SJCRH30 (cell line): ENCODE measurements at regions not wholly inside any gene's neighbourhood (a gene's known extent, or its start where the extent isn't known, plus 50 kb on each side); places are given as distances from the start of the nearest gene placed in this dataset.

Experiments used
- DNase-seq, 2 experiments: peaks; one replicate each; pipeline ENCODE4 v3.0.0-alpha.2; 2015 to 2020
- H3K27ac ChIP-seq: fragments of 250-450 bp; sonication (Bioruptor Pico); 2 replicates; pipeline ENCODE4 v1.5.1; 2020; ENCODE audit warnings: mild to moderate bottlenecking, moderate library complexity
- H3K27me3 ChIP-seq: fragments of 250-450 bp; sonication (Bioruptor Pico); 2 replicates; pipeline ENCODE4 v1.5.1; 2020; ENCODE audit warnings: mild to moderate bottlenecking, moderate library complexity
- H3K36me3 ChIP-seq: fragments of 250-450 bp; sonication (Bioruptor Pico); 2 replicates; pipeline ENCODE4 v1.5.1; 2020; ENCODE audit warnings: mild to moderate bottlenecking, moderate library complexity
- H3K4me1 ChIP-seq: fragments of 250-450 bp; sonication (Bioruptor Pico); 2 replicates; pipeline ENCODE4 v1.5.1; 2020; ENCODE audit warnings: mild to moderate bottlenecking, moderate library complexity
- H3K4me3 ChIP-seq: fragments of 250-450 bp; sonication (Bioruptor Pico); 2 replicates; pipeline ENCODE4 v1.5.1; 2020; ENCODE audit warnings: mild to moderate bottlenecking, moderate library complexity
- H3K9me3 ChIP-seq: fragments of 250-450 bp; sonication (Bioruptor Pico); replicated peaks from 2 replicates; pipeline ENCODE4 v1.5.1; 2020; ENCODE audit warnings: mild to moderate bottlenecking, moderate library complexity

DNA sequence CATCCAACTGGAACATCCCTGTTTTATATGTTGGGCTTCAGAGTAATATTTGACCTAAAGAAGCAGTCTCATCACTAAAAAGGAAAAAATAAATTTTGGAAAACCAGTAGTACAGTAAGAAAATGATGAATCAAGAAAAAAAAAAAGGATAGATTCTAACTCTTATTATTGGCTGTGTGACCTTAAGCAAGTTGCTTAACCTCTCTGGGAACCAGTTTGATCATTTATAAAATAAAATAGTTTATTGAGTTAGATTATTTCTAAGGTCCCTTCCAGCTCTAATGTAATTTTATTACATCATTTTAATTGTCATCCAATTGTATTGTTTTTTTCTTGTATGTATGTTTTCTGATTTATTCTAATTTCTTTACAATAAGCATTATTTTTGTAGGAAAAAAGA, 127.0 kb downstream of the PRELID2 start:
- Histone ChIP-seq H3K27me3 (no peaks in the 10 kb centered on the region), H3K9me3 (no peaks in the 10 kb centered on the region), H3K4me1 (no peaks in the 10 kb centered on the region), H3K36me3 (no peaks in the 10 kb centered on the region), H3K4me3 (no peak overlapping the region), H3K27ac (no peak overlapping the region)
- DNase-seq: no peak

DNA sequence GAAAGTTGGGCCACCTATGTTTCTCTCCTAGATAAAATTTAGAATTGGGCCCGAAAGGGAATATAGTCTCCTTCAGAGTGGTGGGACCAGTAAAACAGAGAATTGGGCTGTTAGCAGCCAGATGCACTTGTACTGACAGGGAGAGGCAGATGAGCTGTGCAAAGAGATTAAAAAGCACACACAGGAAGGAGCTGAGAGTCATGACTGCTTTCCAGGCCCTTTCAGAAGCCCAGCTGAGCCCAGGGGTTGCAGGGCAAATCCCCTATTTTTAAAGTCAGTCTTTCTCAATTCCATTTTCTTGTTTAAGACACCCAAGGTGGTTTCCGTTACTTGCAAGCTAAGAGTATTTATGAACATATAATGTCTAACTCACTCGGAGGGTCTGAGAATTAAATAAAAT, 130.4 kb downstream of the PRELID2 start:
- H3K27me3 ChIP-seq: no peaks in the 10 kb centered on the region
- DNase-seq: no peak
- no peaks in the 10 kb centered on the region for H3K9me3 ChIP-seq
- H3K36me3 ChIP-seq: no peaks in the 10 kb centered on the region
- H3K27ac ChIP-seq: no peak overlapping the region
- no peaks in the 10 kb centered on the region for H3K4me1 ChIP-seq
- H3K4me3 ChIP-seq: no peak overlapping the region

DNA sequence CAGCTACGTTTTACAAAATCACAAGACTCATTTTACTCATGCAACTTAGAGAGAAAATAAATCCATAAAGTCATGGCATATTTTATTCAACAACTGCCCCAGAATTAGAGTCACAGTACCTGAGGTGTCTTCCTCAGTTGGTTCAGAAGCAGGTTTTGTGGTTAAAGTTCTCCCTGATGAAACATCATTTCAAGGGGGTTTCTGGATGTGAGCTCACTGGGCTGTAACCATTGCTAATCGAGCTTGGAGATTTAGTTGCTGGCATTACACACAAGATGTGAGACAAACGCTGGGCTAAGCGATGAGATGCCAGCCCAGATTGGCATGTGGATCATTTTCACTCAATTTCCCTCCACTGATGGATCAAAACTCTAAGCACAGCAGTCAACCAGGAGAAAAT, 131.3 kb downstream of the PRELID2 start:
- Histone ChIP-seq H3K36me3 (no peaks in the 10 kb centered on the region), H3K27ac (no peak overlapping the region), H3K9me3 (no peaks in the 10 kb centered on the region), H3K4me3 (no peak overlapping the region), H3K27me3 (no peaks in the 10 kb centered on the region), H3K4me1 (no peaks in the 10 kb centered on the region)
- no peak for DNase-seq

DNA sequence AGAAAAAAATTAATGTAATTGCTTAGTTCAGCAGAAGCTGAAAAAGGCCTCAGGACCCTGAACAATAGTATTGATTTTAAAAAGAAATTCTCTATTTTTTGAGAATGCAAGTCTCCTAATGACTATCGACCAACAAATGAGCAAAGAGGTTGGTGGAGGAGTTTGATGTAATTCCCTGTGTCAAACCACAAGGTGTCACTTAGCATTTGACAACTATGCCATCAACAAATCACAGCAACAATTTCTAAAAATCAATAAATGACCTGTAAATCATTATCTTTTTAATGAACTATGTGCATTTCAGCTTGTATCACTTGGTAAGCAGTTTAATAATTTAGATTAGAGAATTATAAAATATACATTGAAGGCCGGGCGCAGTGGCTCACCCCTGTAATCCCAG, 133.7 kb downstream of the PRELID2 start:
- Histone ChIP-seq H3K36me3 (no peaks in the 10 kb centered on the region), H3K9me3 (no peaks in the 10 kb centered on the region), H3K27me3 (no peaks in the 10 kb centered on the region), H3K27ac (no peak overlapping the region), H3K4me1 (no peaks in the 10 kb centered on the region), H3K4me3 (no peak overlapping the region)
- no peak for DNase-seq

DNA sequence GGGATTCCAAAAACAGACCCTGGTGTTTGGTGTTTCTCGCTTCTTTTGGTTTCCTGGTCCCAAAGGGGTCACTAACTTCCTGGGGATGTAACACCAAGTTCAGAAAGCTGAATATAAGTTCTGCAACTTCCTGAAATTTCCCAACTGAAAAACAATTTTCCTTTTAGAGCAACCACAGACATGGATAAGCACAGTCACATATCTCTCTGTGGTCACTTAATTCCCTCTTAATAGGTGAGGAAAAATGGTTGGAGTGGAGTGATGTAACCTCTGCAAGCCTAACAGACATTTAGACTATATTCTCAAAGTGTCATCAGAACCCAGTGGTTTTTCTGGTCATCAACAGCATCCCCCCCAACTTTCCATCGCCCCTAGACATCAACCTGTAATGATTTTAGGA, 135.3 kb downstream of the PRELID2 start:
- no peak for DNase-seq
- Histone ChIP-seq H3K4me1 (no peaks in the 10 kb centered on the region), H3K4me3 (no peak overlapping the region), H3K9me3 (no peaks in the 10 kb centered on the region), H3K36me3 (no peaks in the 10 kb centered on the region), H3K27ac (no peak overlapping the region), H3K27me3 (no peaks in the 10 kb centered on the region)

DNA sequence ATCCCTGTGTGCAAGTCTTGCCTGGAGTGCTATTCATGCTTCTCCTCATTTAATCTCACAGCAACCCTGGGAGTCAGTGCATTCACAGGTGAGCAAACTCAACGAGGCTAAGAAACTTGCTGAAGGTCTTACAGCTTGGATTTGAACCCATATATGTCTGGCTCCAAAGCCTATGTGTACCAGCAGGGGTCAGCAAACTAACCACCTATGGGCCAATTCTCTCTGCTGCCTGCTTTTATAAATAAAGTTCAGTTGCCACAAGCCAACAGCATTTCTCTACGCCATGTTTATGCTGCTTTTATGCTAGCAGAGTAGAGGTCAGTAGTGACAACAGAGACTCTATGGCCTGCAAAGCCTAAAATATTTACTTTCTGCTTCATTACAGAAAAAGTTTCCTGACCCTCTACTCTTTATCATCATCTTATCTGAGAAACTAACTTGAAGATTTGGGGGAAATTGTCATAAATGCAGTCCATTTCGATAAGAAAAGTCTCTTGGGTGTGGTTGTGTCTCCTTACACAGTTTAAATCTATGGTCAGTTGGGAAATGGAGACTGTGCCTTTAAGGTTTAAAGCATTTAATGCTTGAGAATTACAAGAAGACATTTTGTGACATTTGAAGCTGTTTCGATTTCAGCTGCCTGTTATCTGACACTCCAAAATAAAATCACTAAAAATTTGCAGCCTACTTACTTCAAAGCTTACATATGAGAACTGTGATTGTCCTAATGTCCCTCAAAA, 137.7 kb downstream of the PRELID2 start:
- no peak overlapping the region for H3K4me3 ChIP-seq
- no peak overlapping the region for H3K27ac ChIP-seq
- no peaks in the 10 kb centered on the region for H3K36me3 ChIP-seq
- DNase-seq: peak; percentile 23 to 54
- no peaks in the 10 kb centered on the region for H3K27me3 ChIP-seq
- no peaks in the 10 kb centered on the region for H3K9me3 ChIP-seq
- H3K4me1 ChIP-seq: no peaks in the 10 kb centered on the region

DNA sequence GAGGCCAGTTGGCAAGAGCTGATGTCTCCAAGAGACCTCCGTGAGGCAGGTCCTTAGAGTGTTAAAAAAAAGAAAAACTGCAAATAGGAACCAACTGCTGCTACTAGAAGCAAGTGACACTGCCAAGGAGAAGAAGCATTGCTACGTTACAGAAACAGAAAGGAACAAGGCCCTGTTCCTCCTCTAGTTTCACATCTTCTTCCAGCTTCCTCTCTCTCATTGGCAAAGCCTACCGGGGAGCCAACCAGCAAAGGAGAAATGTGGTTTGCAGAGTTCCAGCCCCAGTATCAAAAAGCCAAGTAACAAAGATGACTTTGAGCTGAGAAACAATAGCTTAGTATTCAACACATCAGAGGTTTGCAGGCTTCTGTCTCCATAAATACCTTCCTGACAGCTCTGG, 145.9 kb downstream of the PRELID2 start:
- no peaks in the 10 kb centered on the region for H3K4me1 ChIP-seq
- no peak overlapping the region for H3K4me3 ChIP-seq
- H3K9me3 ChIP-seq: no peaks in the 10 kb centered on the region
- DNase-seq: no peak
- H3K27me3 ChIP-seq: no peaks in the 10 kb centered on the region
- no peaks in the 10 kb centered on the region for H3K36me3 ChIP-seq
- H3K27ac ChIP-seq: no peak overlapping the region

DNA sequence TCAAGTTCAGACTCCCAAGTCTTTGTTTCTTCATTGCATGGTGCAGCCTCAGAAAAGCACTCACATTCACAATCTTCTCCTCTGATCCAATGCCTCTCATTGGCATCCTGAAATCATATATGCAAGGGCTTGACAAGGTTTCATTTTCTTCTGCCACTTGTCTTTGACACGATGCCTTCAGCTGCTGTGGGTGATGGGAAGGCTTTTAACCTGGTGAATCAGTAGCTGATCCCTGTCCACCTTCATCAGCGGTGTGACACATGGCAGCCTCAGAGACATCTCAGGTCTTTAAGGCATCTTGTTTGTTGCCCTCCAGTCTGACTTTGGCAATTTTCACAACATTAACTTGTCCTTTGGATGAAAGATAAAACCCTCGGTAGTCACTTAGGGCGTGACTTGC, 147.2 kb downstream of the PRELID2 start:
- H3K27ac ChIP-seq: no peak overlapping the region
- no peak for DNase-seq
- H3K4me1 ChIP-seq: no peaks in the 10 kb centered on the region
- H3K9me3 ChIP-seq: no peaks in the 10 kb centered on the region
- no peak overlapping the region for H3K4me3 ChIP-seq
- H3K27me3 ChIP-seq: no peaks in the 10 kb centered on the region
- H3K36me3 ChIP-seq: no peaks in the 10 kb centered on the region

DNA sequence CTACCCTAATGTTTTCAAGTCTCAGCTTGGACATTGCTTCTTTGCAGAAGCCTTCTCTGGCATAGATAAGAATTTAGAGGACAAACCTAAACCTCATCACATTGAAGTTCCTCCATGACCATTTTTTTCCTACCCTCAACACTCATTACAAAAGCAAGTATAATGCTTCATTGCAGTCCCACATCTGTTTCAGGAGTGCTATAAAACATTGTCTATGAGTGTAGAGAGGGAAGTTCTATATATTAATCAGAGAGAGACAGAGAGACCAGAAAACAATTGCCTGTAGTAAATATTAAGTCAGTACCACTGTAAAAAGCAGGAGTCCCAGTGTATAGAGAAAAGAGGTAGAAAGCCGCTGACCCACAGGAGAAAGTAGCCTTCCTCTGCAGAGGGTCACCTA, 149.7 kb downstream of the PRELID2 start:
- no peaks in the 10 kb centered on the region for H3K36me3 ChIP-seq
- DNase-seq: no peak
- no peak overlapping the region for H3K27ac ChIP-seq
- H3K4me3 ChIP-seq: no peak overlapping the region
- H3K27me3 ChIP-seq: no peaks in the 10 kb centered on the region
- no peaks in the 10 kb centered on the region for H3K9me3 ChIP-seq
- no peaks in the 10 kb centered on the region for H3K4me1 ChIP-seq

DNA sequence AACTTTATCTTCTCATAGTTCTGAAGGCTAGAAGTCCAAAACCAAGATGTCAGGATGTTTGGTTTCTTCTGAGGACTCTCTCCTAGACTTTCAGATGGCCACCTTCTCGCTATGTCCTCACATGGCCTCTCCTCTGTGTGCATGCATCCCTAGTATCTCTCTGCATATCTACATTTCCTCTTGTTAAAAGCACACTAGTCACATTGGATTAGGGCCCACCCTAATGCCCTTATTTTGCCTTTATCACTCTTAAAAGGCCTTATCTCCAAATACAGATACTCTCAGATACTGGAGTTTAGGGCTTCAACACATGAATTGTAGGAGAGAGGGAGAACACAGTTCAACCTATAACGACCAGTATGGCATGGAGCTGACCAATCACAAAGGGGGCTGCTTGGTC, 151.7 kb downstream of the PRELID2 start:
- DNase-seq: no peak
- no peaks in the 10 kb centered on the region for H3K4me1 ChIP-seq

DNA sequence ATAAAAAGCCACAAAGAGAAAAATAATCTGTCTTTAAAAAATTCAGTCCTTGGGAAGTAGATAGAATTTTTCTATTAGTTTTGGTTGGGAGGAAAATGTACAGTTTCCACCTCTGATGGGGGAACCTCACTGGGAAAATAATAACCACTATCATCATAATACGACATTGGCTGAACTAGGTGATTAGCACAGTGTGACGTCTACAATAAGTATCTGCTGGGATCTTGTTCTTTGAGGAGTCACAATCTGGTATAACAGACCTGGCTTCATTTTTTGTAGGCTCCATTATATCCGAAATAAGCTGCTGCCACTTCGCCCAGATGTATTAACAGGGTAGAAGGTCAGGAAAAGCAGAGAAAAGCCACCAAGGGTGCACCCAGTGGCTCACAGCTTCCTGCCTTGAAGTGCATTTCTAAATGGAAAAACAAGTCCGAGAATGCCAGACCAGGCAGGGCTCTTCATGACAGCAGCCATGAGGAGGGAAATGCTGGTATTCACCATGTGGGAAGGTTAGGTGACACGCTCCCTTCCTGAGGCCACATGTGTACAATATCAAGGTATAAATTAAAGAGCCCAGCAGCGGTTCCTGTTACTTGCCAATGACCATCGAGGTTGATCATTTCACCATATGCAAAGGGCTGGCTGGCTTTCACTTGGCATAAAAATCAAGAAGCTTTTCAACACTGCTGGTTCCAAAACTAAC, 152.8 kb downstream of the PRELID2 start:
- H3K4me3 ChIP-seq: no peak overlapping the region
- DNase-seq: no peak
- no peaks in the 10 kb centered on the region for H3K4me1 ChIP-seq
- no peaks in the 10 kb centered on the region for H3K36me3 ChIP-seq
- no peaks in the 10 kb centered on the region for H3K9me3 ChIP-seq
- no peaks in the 10 kb centered on the region for H3K27me3 ChIP-seq
- H3K27ac ChIP-seq: no peak overlapping the region

More for the DNA sequence above, 151.7 kb downstream of the PRELID2 start:
- no peaks in the 10 kb centered on the region for H3K27me3 ChIP-seq
- H3K9me3 ChIP-seq: no peaks in the 10 kb centered on the region
- no peak overlapping the region for H3K27ac ChIP-seq
- H3K36me3 ChIP-seq: no peaks in the 10 kb centered on the region
- no peak overlapping the region for H3K4me3 ChIP-seq

DNA sequence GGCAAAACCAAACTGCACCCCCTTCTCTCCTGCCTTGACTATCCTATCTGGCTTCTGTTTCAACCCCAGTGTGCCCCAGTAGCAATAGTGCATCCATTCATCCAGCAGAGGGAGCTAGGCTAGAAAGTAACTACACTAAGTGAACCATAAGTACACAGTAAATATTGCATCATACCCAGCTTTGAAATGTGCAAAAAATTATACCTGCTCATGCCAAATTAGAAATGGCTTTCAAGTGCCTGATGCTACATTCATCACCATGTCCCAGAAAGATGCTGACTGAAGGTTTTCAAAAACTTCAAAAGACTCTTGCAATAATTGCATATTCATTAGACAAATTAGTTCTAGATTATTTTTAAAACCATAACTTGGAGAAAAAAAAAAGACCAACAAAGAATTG, 153.5 kb downstream of the PRELID2 start:
- Histone ChIP-seq H3K27ac (no peak overlapping the region), H3K4me3 (no peak overlapping the region), H3K9me3 (no peaks in the 10 kb centered on the region), H3K27me3 (no peaks in the 10 kb centered on the region), H3K4me1 (no peaks in the 10 kb centered on the region), H3K36me3 (no peaks in the 10 kb centered on the region)
- DNase-seq: peak; percentile 44 to 70

DNA sequence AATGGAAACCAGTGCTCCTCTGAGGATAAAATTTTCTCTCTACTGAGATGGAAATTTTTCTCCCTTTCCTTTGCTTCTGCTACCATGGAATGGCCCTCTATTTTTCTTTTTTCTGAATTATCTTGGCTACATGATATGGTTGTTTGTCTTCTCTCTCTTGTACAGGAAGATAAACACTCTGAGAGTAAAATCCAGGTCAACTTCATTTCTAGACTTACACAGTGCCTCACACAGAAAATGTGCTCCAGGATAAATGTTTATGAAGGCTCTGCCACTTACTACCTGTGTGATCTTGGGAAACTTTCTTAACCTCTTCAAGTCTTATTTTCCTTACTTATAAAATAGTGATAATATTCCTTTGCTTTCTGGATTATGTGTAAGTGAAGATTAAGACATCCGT, 153.9 kb downstream of the PRELID2 start:
- no peaks in the 10 kb centered on the region for H3K36me3 ChIP-seq
- no peak for DNase-seq
- H3K27ac ChIP-seq: no peak overlapping the region
- H3K4me1 ChIP-seq: no peaks in the 10 kb centered on the region
- H3K27me3 ChIP-seq: no peaks in the 10 kb centered on the region
- H3K9me3 ChIP-seq: no peaks in the 10 kb centered on the region
- no peak overlapping the region for H3K4me3 ChIP-seq

DNA sequence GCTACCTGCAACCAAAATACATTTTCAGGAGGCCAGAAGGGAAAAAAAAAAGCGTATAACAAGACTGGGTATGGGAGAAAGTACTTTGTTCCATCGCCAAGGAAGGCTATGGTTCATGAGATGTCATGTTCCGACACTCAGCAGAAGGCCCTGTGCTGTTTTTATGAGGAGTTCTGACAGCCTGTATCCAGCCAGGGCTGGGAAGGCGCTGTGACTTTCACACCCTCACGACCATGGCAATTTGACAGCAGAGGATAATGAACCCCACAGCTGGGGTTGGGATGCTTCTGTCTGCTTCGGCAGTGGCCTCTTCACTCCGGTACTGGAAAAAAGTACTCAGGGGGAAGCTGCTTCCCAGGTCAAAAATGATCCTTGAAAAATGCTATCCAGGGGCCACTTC, 154.4 kb downstream of the PRELID2 start:
- Histone ChIP-seq H3K27me3 (no peaks in the 10 kb centered on the region), H3K4me1 (no peaks in the 10 kb centered on the region), H3K36me3 (no peaks in the 10 kb centered on the region), H3K4me3 (no peak overlapping the region), H3K27ac (no peak overlapping the region), H3K9me3 (no peaks in the 10 kb centered on the region)
- DNase-seq: no peak

DNA sequence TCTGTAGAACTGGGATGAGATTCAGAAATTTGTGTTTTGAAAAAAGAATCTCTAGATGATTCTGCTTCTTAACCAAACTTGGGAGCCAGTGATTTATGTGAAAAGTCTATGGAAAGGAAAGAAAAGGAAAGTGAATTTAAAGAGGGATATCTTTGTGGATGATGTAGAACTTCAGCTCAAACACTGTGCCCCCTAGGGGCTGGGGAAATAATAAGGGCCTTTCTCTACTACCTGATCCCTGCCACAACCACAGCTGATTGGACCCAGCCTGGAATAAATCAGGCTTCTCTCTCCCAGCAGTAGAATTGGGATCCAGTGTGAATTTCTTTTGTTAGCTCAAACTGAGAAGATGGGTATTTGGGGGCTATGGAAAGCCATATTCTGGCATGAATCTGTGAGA, 155.0 kb downstream of the PRELID2 start:
- Histone ChIP-seq H3K4me3 (no peak overlapping the region), H3K4me1 (no peaks in the 10 kb centered on the region), H3K27me3 (no peaks in the 10 kb centered on the region), H3K9me3 (no peaks in the 10 kb centered on the region), H3K27ac (no peak overlapping the region), H3K36me3 (no peaks in the 10 kb centered on the region)
- peak in 1 of 2 experiments; percentile 20 for DNase-seq

DNA sequence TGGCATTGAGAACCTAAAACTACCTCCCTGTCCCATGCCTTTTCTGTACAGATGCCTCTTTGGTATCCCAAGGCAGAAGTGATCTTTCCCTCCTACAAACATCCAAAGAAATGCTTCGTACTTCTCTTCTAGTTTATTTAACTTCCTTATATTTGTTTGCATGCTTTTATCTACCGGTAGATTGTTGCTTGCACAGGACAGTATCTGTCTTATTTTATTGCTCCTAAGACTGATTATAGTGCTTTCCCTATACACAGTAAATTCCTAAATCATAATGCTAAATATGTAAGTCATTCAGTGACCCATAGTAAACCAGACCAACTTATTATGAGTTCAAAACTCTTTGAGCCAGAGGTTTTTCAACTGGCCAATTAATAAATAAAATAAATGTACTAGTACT, 156.9 kb downstream of the PRELID2 start:
- Histone ChIP-seq H3K27me3 (no peaks in the 10 kb centered on the region), H3K4me3 (no peak overlapping the region), H3K9me3 (no peaks in the 10 kb centered on the region), H3K36me3 (no peaks in the 10 kb centered on the region), H3K27ac (no peak overlapping the region), H3K4me1 (no peaks in the 10 kb centered on the region)
- no peak for DNase-seq
